22Rv1 (cell line): ENCODE measurements at regions not wholly inside any gene's neighbourhood (a gene's known extent, or its start where the extent isn't known, plus 50 kb on each side); places are given as distances from the start of the nearest gene placed in this dataset.

Source experiments
- CTCF ChIP-seq: fragments of 450-650 bp; IDR thresholded peaks from 2 replicates; pipeline ENCODE4 v1.5.1; 2017; ENCODE audit warnings: mild to moderate bottlenecking
- ZFX ChIP-seq: fragments of 450-650 bp; IDR thresholded peaks from 2 replicates; pipeline ENCODE4 v1.6.1; 2017; ENCODE audit warnings: antibody characterized with exemption, borderline replicate concordance

GRCh38 chr2:126822921-126823320, 75.8 kb upstream of the TEX51 start:
- no peak for TF ChIP-seq CTCF
- no peak for TF ChIP-seq ZFX
